ENCODE measurements at regions not wholly inside any gene's neighbourhood (a gene's known extent, or its start where the extent isn't known, plus 50 kb on each side); places are given as distances from the start of the nearest gene placed in this dataset.

GRCh38 chr5:5906778-5907177 lies 471.6 kb downstream of the MED10 start:
- no peak for TF ChIP-seq CTCF (IDR thresholded peaks at IDR 0.05; ENCODE audit: low read depth, low read length, poor library complexity, severe bottlenecking)
- no peak for TF ChIP-seq EZH2phosphoT487 (IDR thresholded peaks at IDR 0.05; ENCODE audit: borderline replicate concordance, low read length)

All from DOHH2 (cell line).